ENCODE measurements at regions not wholly inside any gene's neighbourhood (a gene's known extent, or its start where the extent isn't known, plus 50 kb on each side); places are given as distances from the start of the nearest gene placed in this dataset.

DNA sequence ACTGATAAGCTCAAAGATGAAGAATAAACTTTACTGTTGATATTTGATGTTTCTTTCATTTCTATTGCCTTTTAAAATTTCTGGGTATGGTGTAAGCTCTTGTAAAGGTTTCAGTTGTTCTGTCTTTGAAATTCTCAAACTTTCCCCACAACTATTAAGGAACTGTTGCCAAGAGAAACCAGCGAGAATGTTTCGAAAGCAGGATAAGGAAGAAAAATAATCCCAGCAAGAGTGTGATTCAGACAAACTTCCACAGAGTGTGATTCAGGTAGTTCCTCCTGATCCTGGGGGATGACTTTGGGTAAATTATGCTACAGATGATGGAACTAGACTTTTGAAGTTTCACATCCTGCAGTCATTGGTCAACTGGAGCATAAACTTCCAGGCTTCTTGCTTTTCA, 632.0 kb downstream of the NSUN3 start:
- no peak for DNase-seq (ENCODE audit: low read depth in 2 of 2)

DNA sequence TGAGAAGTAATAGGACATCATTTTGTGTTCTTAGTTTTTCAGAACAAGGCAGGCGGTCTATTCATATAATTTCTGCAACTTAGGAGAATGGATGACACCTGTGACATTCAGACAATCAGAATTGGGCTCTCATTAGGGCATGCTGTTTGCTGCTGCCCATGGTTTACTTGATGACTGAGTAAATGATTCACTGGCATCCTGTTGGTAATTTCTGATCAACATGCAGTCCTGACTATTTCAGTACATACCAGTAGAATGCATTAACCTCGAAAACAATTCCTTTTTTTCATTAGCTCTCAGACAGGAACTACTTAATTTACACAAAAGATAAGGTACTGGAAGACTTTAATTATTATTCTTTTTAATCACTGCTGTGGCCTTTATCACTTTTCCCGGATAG, 641.6 kb downstream of the NSUN3 start:
- DNase-seq (ENCODE audit: low read depth in 2 of 2), result no peak

DNA sequence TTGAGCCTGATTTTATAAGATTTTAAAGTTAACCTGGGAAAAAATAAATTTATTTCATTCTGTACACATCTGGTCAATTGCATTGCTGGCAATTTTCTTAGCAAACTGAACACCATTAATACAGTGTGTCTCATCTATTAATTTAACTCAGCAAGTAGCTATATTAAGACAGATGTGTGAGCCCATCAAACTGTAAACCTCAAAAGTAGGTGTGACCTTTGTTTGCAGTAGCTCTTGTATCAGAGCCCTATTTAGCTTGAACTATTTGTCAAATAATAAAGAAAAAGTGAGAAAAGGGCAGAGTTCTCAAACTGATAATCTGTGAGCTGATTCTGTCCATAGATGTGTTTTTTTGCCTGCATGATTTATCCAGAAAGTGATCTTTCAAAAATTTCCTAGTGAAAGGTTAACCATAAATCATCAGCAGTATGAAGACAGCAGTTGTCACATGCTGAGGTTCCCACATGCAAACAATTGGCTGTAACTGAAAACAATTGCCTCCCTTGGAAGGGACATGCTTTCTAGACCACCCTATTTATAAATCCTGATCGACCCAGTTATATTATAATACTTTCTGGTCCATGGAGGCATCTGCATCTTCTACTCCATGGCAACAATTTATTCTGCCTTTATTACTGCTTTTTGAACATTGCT, 646.5 kb downstream of the NSUN3 start:
- no peak for DNase-seq (ENCODE audit: low read depth in 2 of 2)

DNA sequence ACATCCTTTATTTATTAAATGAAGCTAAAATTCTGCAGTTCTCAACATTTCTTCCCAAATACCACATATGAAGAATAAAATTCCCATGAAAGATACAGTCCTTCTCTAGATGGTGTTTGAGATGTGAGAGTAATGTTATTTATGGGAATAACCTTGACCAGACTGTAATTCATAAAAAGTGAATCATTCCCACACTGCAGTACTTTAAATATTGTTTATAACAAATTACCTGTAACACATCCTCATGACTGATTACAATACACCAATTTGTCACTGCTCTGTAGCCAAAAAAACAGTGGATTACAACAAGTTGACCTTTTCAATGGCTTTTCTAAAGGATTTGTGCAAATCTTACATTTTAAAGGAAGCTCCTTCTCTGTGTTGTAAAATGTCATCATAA, 651.3 kb downstream of the NSUN3 start:
- no peak for DNase-seq (ENCODE audit: low read depth in 2 of 2)

DNA sequence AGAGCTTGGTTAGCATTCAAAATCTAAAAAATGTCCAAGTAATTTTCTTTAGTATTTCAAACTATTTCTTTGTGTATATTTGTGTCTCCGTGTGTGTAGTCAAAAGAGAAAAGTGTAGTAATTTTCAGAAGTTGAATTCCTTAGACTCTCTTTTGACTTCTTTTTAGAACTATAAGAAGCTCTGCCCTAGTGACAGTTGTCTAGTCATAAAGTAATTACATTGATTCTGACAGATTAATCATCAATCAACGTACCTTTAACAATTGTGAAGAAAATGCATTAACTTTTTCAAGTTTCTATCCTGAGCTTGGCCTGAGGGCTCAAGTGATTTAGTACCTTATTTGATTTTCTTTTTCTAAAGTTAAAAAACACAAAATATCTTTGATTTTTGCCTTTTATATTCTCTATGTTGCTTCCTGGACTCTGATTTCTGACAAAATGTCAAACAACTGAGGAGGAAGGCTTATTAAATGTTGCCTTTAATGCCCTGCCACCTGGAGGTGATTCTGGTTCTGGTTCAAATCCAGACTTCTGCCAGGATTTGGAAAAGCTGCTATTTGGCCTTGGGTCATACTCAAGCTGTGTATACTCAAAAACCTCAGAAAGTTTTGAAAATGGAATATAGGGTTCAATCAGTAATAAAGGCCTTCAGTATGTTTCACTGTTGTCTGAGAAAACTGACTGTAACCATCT, 653.6 kb downstream of the NSUN3 start:
- no peak for DNase-seq (ENCODE audit: low read depth in 2 of 2)

DNA sequence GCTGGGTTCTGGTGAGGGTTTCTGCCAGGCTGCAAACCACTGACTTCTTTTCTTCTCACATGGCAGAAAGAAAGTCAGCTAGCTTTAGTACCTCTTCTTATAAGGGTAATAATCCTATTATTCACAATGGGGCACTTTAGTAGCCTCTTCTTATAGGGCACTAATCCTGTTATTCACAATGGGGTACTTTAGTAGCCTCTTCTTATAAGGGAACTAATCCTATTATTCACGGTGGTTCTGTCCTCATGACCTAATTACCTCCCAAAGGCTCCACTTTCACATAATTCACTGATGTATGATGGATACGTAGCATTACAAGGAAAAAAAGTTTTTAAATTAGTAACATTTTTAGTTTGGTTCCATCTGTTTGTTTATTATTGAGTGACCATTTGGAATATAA, 671.3 kb downstream of the NSUN3 start:
- DNase-seq (ENCODE audit: low read depth in 2 of 2), result no peak

DNA sequence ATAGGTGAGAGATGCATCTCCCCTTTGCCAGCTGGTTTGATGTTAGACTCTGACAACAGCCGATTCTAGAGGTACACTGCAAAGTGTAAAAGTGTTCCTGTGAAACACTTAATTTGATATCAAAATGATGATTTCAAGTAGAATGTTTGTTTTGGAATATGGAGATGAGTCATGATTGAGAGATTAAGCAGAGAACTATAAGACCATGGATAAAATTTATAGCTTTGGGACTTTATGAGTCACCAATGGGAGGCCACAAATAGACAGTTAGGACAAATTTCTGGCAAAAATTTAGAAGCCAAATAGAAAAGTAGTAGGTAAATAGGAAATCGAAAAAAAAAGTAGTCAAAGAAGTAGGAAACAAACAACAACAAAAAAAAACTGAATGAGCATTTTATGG, 672.5 kb downstream of the NSUN3 start:
- no peak for DNase-seq (ENCODE audit: low read depth in 2 of 2)

DNA sequence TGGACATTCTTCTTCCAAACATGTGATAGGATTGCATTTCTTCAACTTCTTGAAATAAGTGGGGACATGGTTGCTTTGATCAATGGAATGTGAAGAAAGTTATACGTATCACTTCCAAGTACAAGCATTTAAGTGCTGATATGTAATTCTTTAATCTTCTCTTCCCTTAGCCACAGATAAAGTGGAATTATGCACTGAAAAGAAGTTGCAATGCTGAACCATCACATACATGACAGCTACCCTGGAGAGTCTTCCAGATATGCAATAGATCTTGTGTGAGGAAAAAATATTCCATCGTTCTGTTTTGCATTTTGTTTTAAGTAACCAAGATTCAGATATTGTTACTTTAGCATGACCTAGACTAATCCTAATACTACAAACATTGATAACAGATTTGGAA, 674.3 kb downstream of the NSUN3 start:
- no peak for DNase-seq (ENCODE audit: low read depth in 2 of 2)

DNA sequence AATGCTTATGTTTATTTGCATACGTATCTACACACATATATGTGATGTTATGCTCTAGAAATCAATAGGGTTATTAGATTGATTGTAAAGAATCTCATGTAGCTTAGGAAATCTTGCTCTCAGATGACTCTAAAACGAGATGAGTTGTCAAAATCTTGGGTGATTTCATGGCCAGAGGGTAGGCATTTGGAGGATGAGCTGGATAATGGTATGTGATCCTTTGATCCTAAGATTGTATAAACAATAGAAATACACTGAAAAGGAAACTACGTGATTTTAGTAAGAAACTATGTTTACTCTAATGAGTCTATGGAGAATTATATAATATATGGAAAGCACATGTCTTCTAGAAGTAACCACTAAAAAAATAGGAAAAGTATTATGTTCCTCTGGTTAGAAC, 676.6 kb downstream of the NSUN3 start:
- DNase-seq (ENCODE audit: low read depth in 2 of 2), result no peak

DNA sequence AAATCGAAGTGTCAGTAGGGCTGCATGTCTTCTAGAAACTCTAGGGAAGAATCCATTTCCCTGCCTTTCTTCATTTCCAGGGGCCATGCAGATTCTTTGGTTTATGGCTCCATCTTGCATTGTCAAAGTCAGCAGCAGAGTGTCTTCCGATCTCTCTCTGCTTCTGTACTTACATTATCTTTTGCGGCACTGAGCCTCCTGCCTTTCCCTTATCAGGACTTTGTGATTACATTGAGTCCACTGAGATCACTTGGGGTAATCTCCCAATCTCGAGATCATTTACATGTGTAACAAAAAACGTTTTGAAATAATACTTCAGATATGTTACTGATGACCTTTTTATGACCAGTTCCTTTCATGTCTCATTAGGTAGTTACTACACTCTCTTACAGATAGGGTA, 695.9 kb downstream of the NSUN3 start:
- no peak for DNase-seq (ENCODE audit: low read depth in 2 of 2)

DNA sequence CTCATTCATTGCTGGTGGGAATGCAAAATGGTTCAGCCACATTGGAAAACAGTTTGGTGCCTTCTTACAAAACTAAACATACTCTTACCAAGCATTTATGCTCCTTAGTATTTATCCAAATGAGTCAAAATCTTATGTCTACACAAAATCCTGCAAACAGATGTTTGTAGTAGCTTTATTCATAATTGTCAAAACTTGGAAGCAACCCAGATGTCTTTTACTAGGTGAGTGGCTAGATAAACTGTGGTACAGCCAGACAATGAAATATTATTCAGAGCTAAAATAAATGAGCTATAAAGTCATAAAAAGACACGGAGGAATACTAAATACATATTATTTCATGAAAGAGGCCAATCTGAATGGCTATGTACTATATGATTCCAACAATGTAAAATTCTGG, 709.5 kb downstream of the NSUN3 start:
- no peak for DNase-seq (ENCODE audit: low read depth in 2 of 2)

DNA sequence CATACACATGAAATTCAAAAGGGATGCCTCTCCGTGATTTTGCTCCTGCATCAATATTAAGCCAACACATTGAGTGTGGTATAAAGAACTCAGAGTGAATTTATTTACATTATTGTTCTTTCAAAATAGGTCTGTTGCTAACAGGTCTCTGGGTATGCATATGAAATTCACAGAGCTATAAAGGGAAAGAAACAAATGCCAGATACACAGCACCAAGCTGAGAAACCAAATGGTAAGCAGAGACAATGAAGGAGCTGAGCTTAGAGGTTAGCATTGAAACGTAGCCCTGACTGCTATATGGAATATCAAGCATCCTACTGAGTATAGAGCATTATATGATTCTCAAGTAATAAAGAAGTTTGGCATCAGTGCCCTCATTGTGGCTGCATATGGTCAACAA, 712.9 kb downstream of the NSUN3 start:
- no peak for DNase-seq (ENCODE audit: low read depth in 2 of 2)

DNA sequence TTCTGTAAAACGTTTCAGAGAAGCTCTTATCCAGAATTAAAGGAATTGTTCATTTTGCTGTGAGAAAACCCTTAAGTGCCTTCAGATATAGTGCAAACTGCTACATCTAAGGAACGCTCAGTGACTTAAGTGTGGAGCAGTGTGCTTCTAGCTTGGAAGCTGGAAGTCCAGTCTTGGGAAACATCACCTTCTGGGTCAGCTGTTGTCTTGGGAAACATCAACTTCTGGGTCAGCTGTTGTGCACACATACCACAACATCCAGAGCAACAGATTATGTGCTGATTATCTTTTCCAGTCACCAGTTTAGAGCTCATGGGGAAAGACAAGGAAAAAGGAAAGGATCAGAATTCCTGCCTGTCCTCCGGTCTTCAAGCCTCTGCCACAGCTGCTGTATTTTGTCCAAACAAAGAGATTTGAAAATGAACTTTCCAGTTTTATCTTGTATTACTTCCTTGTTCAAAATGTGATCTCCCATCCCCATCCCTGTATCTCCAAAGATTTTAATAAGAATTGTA, 713.6 kb downstream of the NSUN3 start:
- no peak for DNase-seq (ENCODE audit: low read depth in 2 of 2)

DNA sequence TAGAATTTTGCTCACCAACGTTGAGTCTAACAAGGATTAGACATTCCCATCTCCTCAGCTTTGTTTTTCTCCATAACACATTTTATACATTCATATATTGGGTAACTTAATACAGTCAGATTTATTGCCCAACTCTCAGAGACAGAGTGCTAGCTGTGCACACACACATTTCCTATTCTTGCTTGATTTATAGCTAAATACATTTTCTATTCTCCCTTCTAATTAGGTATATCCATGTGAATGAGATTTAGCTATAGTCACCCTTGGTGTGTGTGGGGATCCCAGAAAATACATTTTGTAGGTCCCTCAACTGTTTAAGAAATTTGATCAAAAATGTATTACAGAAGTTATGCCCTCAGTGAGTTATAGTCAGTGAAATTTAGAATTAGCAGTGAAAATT, 715.4 kb downstream of the NSUN3 start:
- no peak for DNase-seq (ENCODE audit: low read depth in 2 of 2)

DNA sequence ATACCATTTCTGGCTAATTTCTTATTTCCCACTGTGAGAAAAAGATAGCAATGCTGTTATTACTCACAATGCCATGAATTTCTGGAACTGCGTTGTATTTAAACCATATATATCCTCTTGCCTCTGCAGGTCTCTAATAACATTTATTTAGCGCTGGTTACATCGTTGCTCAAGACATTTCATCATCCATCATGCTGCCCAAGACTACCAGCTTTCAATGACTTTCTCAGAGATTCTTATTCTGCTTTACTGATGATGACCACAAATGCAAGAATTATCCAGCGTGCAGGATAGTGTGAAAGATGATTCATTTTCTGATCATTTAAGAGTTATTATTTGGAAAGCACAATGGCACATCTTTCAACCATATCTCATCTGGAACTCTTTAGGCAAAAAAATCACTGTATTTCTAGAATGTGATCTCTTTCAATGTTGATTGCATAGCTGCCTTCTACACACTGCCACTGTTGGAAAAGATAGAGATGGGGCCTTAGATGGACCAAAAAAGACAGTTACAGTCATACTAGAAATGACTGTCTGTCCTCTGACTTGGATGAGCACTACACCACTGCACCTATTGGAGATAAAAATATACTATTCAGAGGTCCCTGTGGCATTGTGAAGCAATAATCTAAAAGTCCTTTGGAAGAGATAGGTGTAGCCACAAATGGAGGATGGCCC, 716.1 kb downstream of the NSUN3 start:
- DNase-seq (ENCODE audit: low read depth in 2 of 2), result no peak

DNA sequence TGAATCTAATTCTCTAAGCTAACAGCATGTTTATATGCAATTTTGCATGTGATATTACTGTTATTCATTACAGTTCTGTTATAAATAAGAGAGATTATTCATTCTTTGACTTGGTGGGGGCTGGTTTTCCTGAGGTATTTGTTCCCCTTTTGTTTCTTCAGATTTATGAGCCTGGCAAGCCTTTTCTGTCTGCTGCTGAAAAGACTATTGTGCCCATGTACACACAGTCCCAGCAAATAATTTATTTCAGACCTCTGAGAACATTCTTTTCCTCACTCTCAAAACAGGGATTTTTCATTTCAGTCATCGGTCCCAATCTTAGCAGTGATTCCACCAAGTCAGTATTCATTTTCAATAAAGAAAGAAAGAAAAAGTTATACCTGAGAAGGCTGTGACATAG, 716.8 kb downstream of the NSUN3 start:
- DNase-seq (ENCODE audit: low read depth in 2 of 2), result no peak

DNA sequence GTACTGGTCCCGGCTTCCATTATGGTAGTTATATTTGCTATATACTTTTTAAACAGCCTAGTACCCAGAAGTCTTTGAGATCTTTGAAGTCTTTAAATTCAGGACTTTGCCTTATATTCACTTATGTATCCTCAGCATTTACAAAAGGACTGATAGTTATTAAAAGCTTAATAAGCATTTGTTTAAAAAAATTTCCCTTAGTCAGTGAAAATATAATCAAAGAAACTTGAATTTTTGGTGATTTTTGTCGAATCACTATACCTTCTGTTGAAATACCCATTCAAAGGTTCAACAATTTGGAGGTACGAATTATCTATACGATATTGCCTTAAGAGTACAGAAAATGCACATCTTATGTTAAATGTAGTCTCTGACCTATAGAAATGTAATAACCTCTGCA, 721.4 kb downstream of the NSUN3 start:
- DNase-seq (ENCODE audit: low read depth in 2 of 2), result no peak

DNA sequence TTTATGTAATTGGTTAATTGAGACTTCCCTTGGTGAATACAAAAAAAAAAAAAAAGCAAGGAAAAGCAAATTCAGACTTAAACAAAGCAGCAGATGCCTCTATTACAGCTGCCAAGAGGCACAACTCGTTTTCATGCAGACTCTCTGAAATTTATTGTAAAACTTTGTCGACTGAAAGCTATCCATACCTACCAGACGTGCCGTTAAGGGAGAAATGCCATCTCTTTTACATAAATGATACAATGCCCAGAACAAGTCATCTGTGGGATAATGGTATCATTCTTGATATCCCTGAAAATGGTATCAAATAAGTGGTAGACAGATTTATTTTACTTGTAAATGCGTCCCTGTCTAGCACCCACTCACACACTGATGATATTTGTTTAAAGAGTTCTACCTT, 724.2 kb downstream of the NSUN3 start:
- no peak for DNase-seq (ENCODE audit: low read depth in 2 of 2)

DNA sequence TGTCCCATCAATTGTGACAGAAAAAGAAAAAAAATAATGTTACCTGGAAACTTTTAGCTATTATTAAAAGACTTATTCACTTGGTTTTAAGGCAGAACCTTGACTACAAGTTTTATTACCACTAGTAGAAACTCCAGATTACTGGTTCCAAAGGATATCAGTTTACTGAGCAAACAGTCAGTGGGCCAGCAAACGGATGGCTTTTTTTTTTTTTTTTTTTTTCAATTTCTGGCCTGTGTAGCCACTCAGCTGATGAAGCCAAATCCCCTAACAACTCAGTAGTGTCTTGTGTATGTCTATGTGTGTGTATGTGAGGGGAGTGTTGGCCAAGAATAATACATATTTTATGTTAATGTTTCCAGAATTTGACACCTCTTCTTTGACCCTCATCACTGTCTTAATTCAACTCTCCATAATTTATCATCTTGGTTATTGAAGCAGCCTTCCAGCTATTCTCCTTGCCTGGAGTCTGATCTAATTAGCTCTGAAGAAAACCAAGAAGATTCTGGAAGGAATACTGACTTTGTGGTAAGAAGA, 724.9 kb downstream of the NSUN3 start:
- DNase-seq (ENCODE audit: low read depth in 2 of 2), result no peak

DNA sequence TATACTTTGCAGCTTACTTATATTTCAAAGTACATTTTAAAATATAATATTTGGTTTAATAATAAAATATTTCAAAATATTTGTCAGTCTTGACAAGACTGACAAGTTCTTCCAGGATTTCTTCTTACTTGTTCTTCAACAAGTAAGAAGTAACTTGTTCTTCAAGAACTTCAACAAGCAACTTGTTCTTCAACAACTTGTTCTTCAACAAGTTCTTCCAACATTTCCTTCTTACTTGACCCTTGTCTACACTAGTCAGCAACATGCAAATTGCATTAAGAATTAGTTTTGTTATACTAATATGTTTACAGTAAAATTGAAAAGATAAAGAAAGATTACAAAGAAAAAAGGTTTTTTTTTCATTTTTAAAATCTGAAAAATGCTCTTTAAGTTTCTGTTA, 731.7 kb downstream of the NSUN3 start:
- DNase-seq (ENCODE audit: low read depth in 2 of 2), result no peak

DNA sequence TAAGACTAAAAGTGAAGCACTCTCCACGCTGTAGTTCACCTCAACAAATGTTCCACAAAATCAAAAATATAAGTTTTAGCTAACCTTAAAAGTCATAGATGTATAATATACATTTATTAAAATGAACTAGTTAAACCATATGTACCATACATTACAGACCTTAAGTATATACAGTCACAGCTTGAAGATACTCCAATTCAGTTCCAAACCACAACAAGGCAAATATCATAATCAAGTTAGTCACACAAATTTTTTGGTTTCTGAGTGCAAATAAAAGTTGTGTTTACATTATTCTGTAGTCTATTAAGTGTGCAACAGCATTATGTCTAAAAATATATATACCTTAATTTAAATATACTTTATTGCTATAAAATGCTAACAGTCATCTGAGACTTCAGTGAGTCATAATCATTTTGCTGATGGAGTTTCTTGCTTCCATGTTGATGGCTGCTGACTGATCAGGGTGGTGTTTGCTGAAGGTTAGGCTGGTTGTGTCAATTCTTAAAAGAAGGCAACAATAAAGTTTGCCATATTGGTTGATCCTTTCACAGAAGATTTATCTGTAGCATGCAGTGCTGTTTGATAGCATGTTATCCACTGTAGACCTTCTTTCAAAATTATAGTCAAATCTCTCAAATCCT, 736.7 kb downstream of the NSUN3 start:
- DNase-seq (ENCODE audit: low read depth in 2 of 2), result no peak

DNA sequence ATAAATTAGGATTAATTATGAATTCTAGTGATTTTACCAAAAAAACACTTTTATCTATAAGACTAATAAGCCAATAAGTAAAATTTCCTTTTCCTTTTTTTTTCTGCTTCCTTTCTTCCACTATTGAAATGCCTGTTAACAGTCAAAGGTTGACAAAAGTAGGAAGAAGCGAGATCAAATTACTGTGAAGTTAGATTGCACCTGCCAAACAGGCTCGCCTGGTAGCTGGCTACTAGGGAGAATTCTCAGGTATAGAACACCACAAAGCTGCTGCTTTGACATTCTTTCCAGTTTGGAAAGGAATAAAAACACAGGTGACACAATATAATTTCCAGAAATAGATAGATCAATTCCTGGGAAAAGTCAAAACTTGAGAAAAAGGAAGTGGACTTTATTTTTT, 749.0 kb downstream of the NSUN3 start:
- no peak for DNase-seq (ENCODE audit: low read depth in 2 of 2)

All from fibroblast of skin of left quadriceps (primary cell).